A549 (cell line): ENCODE measurements at regions not wholly inside any gene's neighbourhood (a gene's known extent, or its start where the extent isn't known, plus 50 kb on each side); places are given as distances from the start of the nearest gene placed in this dataset.

ENCODE experiments used
- ATAC-seq, 2 experiments: fragments of 200-7000 bp in 1 of 2; fragments of >200 bp in 1 of 2; cut with Nextera tagmentation in 1 of 2; cut with Tn5 transposase in 1 of 2; 3 replicates each; pipeline versions ENCODE4 v1.8.0 to v1.9.1; 2018 to 2020; ENCODE audit warnings: mild to moderate bottlenecking in 1 of 2, moderate library complexity in 1 of 2
- CTCF ChIA-PET: fragments of 300-600 bp; sonication (Branson Sonifier 250); formaldehyde crosslinking; extraction: SDS; loops from one replicate; lab custom pipeline; 2021; ENCODE audit warnings: antibody characterized with exemption, inconsistent platforms; lab: Yijun Ruan, JAX
- POLR2A ChIA-PET: fragments of 350-600 bp; formaldehyde crosslinking; extraction: SDS; loops from one replicate; lab custom pipeline; 2021; ENCODE audit warnings: antibody characterized with exemption, inconsistent platforms; lab: Yijun Ruan, JAX
- DNase-seq, 2 experiments: peaks; one replicate each; pipeline versions ENCODE4 v3.0.0 to v3.0.0-alpha.2; 2011 to 2016; ENCODE audit warnings: low read depth in 1 of 2, low spot score in 1 of 2
- FAIRE-seq: peaks from 2 replicates; lab custom pipeline; 2011; peaks lifted over from hg19 to GRCh38; lab: Jason Lieb, UNC
- H3K27ac ChIP-seq, 2 experiments: fragments of >200 bp; sonication (Bioruptor Twin); formaldehyde crosslinking; 3 replicates each; pipeline ENCODE4 v1.5.1; 2016 to 2017
- H3K4me1 ChIP-seq: fragments of >200 bp; sonication (Bioruptor Twin); formaldehyde crosslinking; 3 replicates; pipeline ENCODE4 v1.6.1; 2016
- H3K4me2 ChIP-seq: fragments of >200 bp; sonication (Bioruptor Twin); formaldehyde crosslinking; 3 replicates; pipeline ENCODE4 v1.6.1; 2016
- H3K4me3 ChIP-seq: fragments of >200 bp; sonication (Bioruptor Twin); formaldehyde crosslinking; 3 replicates; pipeline ENCODE4 v1.5.1; 2016
- H3K9me3 ChIP-seq: fragments of >200 bp; sonication (Bioruptor Twin); formaldehyde crosslinking; 3 replicates; pipeline ENCODE4 v1.6.1; 2016
- CBX2 ChIP-seq: fragments of 200-600 bp; sonication (generic); IDR thresholded peaks from 2 replicates; pipeline ENCODE4 v1.6.1; 2016; ENCODE audit warnings: low read depth, mild to moderate bottlenecking, borderline replicate concordance
- CBX8 ChIP-seq: fragments of 200-600 bp; sonication (generic); IDR thresholded peaks from 2 replicates; pipeline ENCODE4 v1.6.1; 2016
- CEBPB ChIP-seq, 2 experiments: fragments of >200 bp in 1 of 2; sonication (Bioruptor Twin) in 1 of 2; formaldehyde crosslinking in 1 of 2; IDR thresholded peaks; 2 replicates each; pipeline ENCODE4 v1.6.1; 2012 to 2016
- E2F6 ChIP-seq: IDR thresholded peaks from 2 replicates; pipeline ENCODE4 v1.6.1; 2012; ENCODE audit warnings: low read depth, borderline replicate concordance
- EP300 ChIP-seq, 2 experiments: fragments of >200 bp; sonication (Bioruptor Twin); formaldehyde crosslinking; IDR thresholded peaks; 2 replicates in 1 of 2; 3 replicates in 1 of 2; pipeline ENCODE4 v1.6.1; 2016 to 2017
- ESRRA ChIP-seq: fragments of 150-350 bp; IDR thresholded peaks from 2 replicates; pipeline ENCODE4 v1.6.1; 2014; ENCODE audit warnings: mild to moderate bottlenecking, low read length, borderline replicate concordance
- FOSL2 ChIP-seq, 2 experiments: fragments of 450-650 bp in 1 of 2; fragments of >200 bp in 1 of 2; sonication (Bioruptor Twin) in 1 of 2; formaldehyde crosslinking; IDR thresholded peaks; 2 replicates each; pipeline versions ENCODE4 v1.5.0 to v1.6.1; 2016 to 2020; ENCODE audit warnings: mild to moderate bottlenecking in 1 of 2, moderate library complexity in 1 of 2
- FOXS1 ChIP-seq: fragments of 250-450 bp; sonication (Bioruptor Pico); IDR thresholded peaks from 2 replicates; pipeline ENCODE4 v1.5.0; 2020; ENCODE audit warnings: mild to moderate bottlenecking, moderate library complexity
- HEYL ChIP-seq: fragments of 250-450 bp; sonication (Bioruptor Pico); IDR thresholded peaks from 2 replicates; pipeline ENCODE4 v1.8.0; 2021; ENCODE audit warnings: mild to moderate bottlenecking, moderate library complexity
- HMGXB4 ChIP-seq: fragments of 250-450 bp; sonication (Bioruptor Pico); IDR thresholded peaks from 2 replicates; pipeline ENCODE4 v1.5.0; 2021; ENCODE audit warnings: mild to moderate bottlenecking, moderate library complexity, borderline replicate concordance
- HOXA7 ChIP-seq: fragments of 250-450 bp; sonication (Bioruptor Pico); IDR thresholded peaks from 2 replicates; pipeline ENCODE4 v1.5.0; 2020; ENCODE audit warnings: mild to moderate bottlenecking, moderate library complexity
- HOXB13 ChIP-seq: fragments of 250-450 bp; sonication (Bioruptor Pico); IDR thresholded peaks from 2 replicates; pipeline ENCODE4 v1.5.0; 2020; ENCODE audit warnings: low read depth, mild to moderate bottlenecking, moderate library complexity
- KDM5A ChIP-seq: fragments of 200-600 bp; sonication (generic); IDR thresholded peaks from 2 replicates; pipeline ENCODE4 v1.6.1; 2016; ENCODE audit warnings: antibody characterized with exemption, mild to moderate bottlenecking
- MAX ChIP-seq: IDR thresholded peaks from 2 replicates; pipeline ENCODE4 v1.6.1; 2012
- MAZ ChIP-seq: fragments of 150-350 bp; IDR thresholded peaks from 2 replicates; pipeline ENCODE4 v1.6.1; 2014; ENCODE audit warnings: antibody characterized with exemption, low read depth, low read length, borderline replicate concordance
- NPAS2 ChIP-seq: fragments of 250-450 bp; sonication (Bioruptor Pico); IDR thresholded peaks from 2 replicates; pipeline ENCODE4 v1.8.0; 2022; ENCODE audit warnings: mild to moderate bottlenecking, moderate library complexity, borderline replicate concordance
- NR3C1 ChIP-seq: fragments of >200 bp; sonication (Bioruptor Twin); formaldehyde crosslinking; IDR thresholded peaks from 3 replicates; pipeline ENCODE4 v1.6.1; 2017
- PBX3 ChIP-seq: IDR thresholded peaks from 2 replicates; pipeline ENCODE4 v1.6.1; 2012
- RAD21 ChIP-seq, 2 experiments: fragments of >200 bp in 1 of 2; sonication (Bioruptor Twin) in 1 of 2; formaldehyde crosslinking in 1 of 2; IDR thresholded peaks in 1 of 2; conservative IDR thresholded peaks in 1 of 2; 2 replicates in 1 of 2; 3 replicates in 1 of 2; pipeline ENCODE4 v1.6.1; 2012 to 2018; ENCODE audit warnings: inconsistent platforms in 1 of 2
- RFX5 ChIP-seq: fragments of 450-650 bp; IDR thresholded peaks from 2 replicates; pipeline ENCODE4 v1.7.1; 2014; ENCODE audit warnings: antibody characterized with exemption, mild to moderate bottlenecking, moderate library complexity
- RNF2 ChIP-seq: fragments of 200-600 bp; sonication (generic); IDR thresholded peaks from 2 replicates; pipeline ENCODE4 v1.6.1; 2016; ENCODE audit warnings: low read depth, mild to moderate bottlenecking, antibody characterized with exemption, moderate library complexity, borderline replicate concordance
- SMC3 ChIP-seq: fragments of >200 bp; sonication (Bioruptor Twin); formaldehyde crosslinking; IDR thresholded peaks from 3 replicates; pipeline ENCODE4 v1.6.1; 2018; ENCODE audit warnings: inconsistent platforms
- SREBF2 ChIP-seq: fragments of 450-650 bp; IDR thresholded peaks from 2 replicates; pipeline ENCODE4 v1.6.1; 2014; ENCODE audit warnings: mild to moderate bottlenecking, moderate library complexity
- ZC3H11A ChIP-seq: fragments of 450-650 bp; IDR thresholded peaks from 2 replicates; pipeline ENCODE4 v1.6.1; 2014; ENCODE audit warnings: antibody characterized with exemption, mild to moderate bottlenecking
- ZFP36 ChIP-seq: fragments of 450-650 bp; IDR thresholded peaks from 2 replicates; pipeline ENCODE4 v1.6.1; 2014; ENCODE audit warnings: borderline replicate concordance; ENCODE audit not compliant: partially characterized antibody
- ZNF302 ChIP-seq: fragments of 250-450 bp; sonication (Bioruptor Pico); IDR thresholded peaks from 2 replicates; pipeline ENCODE4 v1.9.0; 2021; ENCODE audit warnings: inconsistent platforms, mild to moderate bottlenecking, moderate library complexity
- WGBS: methylation state at CpG from one replicate; pipeline ENCODE4 v1.1.6; 2017; ENCODE audit errors: missing lambda C conversion rate; 5-methylcytosine and 5-hydroxymethylcytosine counted together
- TF ChIP-seq, protein P1 (sequence below): fragments of 450-650 bp; IDR thresholded peaks from 2 replicates; pipeline ENCODE4 v1.6.1; 2014; ENCODE audit warnings: antibody characterized with exemption
- TF ChIP-seq, protein P2 (sequence below): fragments of >200 bp; sonication (Bioruptor Twin); formaldehyde crosslinking; IDR thresholded peaks from 3 replicates; pipeline ENCODE4 v1.5.1; 2016

- Histone ChIP-seq H3K27ac (no peak overlapping the region), H3K4me3 (no peak overlapping the region), H3K4me2 (no peak overlapping the region), H3K9me3 (peaks cover 4% of the 10 kb centered on the region; the same call in 2 of the 3 replicates), H3K4me1 (peaks cover 4% of the 10 kb centered on the region; the same call in 1 of the 3 replicates)
- ChIA-PET CTCF (interaction anchor here (1.2 to 1.7 kb wide), 2 partner anchors 351 to 386 kb away, joined by 3 read pairs; no protein-coding TSS in a partner anchor), POLR2A (no interaction called here)
- ATAC-seq (no peak), FAIRE-seq (no peak), DNase-seq (no peak)
- TF ChIP-seq ESRRA: no peak
- no peak for TF ChIP-seq ZFP36
- no peak for TF ChIP-seq RNF2
- TF ChIP-seq FOXS1 (CRISPR knock-in tag): no peak
- TF ChIP-seq HOXB13 (CRISPR knock-in tag): no peak
- TF ChIP-seq NPAS2: no peak
- no peak for TF ChIP-seq HOXA7 (CRISPR knock-in tag)
- TF ChIP-seq ZNF302 (CRISPR knock-in tag): no peak
- no peak for TF ChIP-seq FOSL2 (IDR thresholded peaks at IDR 0.05)
- TF ChIP-seq FOSL2 (CRISPR knock-in tag; IDR thresholded peaks at IDR 0.05): no peak
- no peak for TF ChIP-seq CBX2
- no peak for TF ChIP-seq CEBPB (IDR thresholded peaks at IDR 0.05)
- no peak for TF ChIP-seq HEYL
- no peak for TF ChIP-seq KDM5A
- TF ChIP-seq EP300 (IDR thresholded peaks at IDR 0.05): no peak
- no peak for TF ChIP-seq E2F6
- TF ChIP-seq, protein P1, sequence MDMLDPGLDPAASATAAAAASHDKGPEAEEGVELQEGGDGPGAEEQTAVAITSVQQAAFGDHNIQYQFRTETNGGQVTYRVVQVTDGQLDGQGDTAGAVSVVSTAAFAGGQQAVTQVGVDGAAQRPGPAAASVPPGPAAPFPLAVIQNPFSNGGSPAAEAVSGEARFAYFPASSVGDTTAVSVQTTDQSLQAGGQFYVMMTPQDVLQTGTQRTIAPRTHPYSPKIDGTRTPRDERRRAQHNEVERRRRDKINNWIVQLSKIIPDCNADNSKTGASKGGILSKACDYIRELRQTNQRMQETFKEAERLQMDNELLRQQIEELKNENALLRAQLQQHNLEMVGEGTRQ: no peak
- no peak for TF ChIP-seq MAX
- no peak for TF ChIP-seq PBX3
- 69% methylated on average over 2 of the region's 2 CpGs for WGBS
Measured at GRCh38 chr6:133183691-133184090, 57.5 kb upstream of the EYA4 start.

DNA sequence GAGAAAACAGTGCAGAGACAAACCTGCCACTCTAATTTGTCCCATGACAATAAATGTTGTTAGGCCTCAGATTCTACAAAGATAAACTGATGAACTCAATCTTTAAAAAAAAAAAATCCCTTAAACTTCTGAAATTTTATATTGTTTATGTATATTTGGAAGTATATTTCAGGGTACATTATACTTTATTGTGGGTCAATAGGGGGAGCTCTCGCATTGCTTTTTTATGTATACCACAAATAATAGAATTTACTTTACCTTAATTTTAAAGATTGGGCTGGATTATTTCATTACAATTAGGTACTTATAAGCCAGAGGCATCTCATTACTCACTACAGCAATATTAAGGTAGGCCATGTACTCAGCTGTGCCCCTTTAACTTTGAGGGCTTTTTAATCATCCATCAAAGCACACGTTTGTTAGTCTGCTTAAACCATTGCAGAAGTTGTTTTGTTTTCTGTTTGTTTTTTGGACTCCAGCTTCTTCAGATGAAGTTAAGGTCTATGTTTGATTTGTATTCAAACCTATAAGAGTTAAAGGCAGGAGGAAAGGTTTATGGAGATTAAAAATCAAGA lies 56.3 kb upstream of the EYA4 start:
- Histone ChIP-seq H3K4me3 (no peak overlapping the region), H3K4me2 (no peak overlapping the region), H3K4me1 (peaks cover 4% of the 10 kb centered on the region; the same call in 1 of the 3 replicates), H3K27ac (peak overlapping the region; percentile 20 to 52; a peak in 3 of 6 replicates), H3K9me3 (no peaks in the 10 kb centered on the region)
- 49% methylated on average over 2 of the region's 2 CpGs for WGBS
- TF ChIP-seq CBX8: no peak
- TF ChIP-seq RFX5: no peak
- TF ChIP-seq CEBPB (IDR thresholded peaks at IDR 0.05): no peak
- no peak for TF ChIP-seq NPAS2
- no peak for TF ChIP-seq HOXB13 (CRISPR knock-in tag)
- peak; percentile 85 for TF ChIP-seq SMC3
- peak; percentile 76 to 86 for TF ChIP-seq RAD21 (conservative IDR thresholded peaks at IDR 0.05 in 1 of 2, IDR thresholded peaks at IDR 0.05 in 1 of 2)
- no peak for TF ChIP-seq RNF2
- no peak for TF ChIP-seq ZNF302 (CRISPR knock-in tag)
- no peak for TF ChIP-seq HMGXB4
- TF ChIP-seq MAZ: no peak
- no peak for TF ChIP-seq SREBF2
- TF ChIP-seq ZC3H11A: no peak
- no peak for TF ChIP-seq NR3C1
- no peak for TF ChIP-seq FOXS1 (CRISPR knock-in tag)
- TF ChIP-seq, protein P2, sequence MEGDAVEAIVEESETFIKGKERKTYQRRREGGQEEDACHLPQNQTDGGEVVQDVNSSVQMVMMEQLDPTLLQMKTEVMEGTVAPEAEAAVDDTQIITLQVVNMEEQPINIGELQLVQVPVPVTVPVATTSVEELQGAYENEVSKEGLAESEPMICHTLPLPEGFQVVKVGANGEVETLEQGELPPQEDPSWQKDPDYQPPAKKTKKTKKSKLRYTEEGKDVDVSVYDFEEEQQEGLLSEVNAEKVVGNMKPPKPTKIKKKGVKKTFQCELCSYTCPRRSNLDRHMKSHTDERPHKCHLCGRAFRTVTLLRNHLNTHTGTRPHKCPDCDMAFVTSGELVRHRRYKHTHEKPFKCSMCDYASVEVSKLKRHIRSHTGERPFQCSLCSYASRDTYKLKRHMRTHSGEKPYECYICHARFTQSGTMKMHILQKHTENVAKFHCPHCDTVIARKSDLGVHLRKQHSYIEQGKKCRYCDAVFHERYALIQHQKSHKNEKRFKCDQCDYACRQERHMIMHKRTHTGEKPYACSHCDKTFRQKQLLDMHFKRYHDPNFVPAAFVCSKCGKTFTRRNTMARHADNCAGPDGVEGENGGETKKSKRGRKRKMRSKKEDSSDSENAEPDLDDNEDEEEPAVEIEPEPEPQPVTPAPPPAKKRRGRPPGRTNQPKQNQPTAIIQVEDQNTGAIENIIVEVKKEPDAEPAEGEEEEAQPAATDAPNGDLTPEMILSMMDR: peak; percentile 74
- POLR2A ChIA-PET: no interaction called here
- no peak for FAIRE-seq
- DNase-seq: peak; percentile 8 to 23
- ATAC-seq: peak in 1 of 2 experiments; percentile 46; a peak in 2 of 6 replicates
- CTCF ChIA-PET: interaction anchor here (0.7 to 1.7 kb wide), 21 partner anchors 9 to 739 kb away, joined by 3 to 7 read pairs (median 4); no protein-coding TSS in a partner anchor
